ENCODE measurements at regions not wholly inside any gene's neighbourhood (a gene's known extent, or its start where the extent isn't known, plus 50 kb on each side); places are given as distances from the start of the nearest gene placed in this dataset.
A peak's percentile ranks its signal among the peaks of the same experiment; 100 is the strongest.

DNA sequence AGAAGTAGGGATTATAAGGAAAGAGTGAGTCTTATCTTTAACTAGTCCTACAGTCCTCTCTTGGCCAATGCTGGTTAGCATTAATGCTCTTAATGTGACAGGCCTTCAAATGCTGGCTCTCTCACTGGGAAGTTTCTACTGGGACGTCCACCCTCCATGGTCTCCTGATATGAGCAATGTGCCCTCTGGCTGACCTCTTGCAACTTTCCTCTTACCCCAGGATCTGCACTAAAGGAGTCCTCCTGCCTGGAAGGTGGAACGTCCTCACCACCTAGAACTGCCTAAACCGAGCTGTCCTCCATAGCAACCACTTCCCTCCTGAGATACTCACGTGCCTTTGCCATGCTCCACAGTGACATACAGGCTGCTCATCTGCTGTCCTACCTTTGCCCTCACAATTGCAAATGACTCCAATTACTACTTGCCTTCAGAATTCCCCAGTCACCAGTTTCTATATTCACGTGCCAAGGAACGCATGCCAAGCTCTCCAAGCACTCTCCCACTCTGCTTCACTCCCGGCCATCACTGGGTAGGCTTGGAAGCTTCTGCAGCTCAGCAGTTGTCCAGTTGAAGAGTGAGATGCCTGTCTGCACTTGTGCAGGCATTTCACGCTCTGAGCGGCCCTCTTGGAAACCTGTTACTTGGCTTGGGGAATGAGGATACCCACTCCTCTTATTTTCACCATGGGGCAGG lies 404.7 kb downstream of the RRAGC start (continued):
- TF ChIP-seq ZNF212 (CRISPR knock-in tag; IDR thresholded peaks at IDR 0.05) (no peak), EP400 (IDR thresholded peaks at IDR 0.05) (no peak)

- TF ChIP-seq HDAC6 (IDR thresholded peaks at IDR 0.05; ENCODE audit: low read depth, low read length) (no peak), SRSF9 (IDR thresholded peaks at IDR 0.05; ENCODE audit: borderline replicate concordance, low read depth, low read length) (no peak), ZEB2 (IDR thresholded peaks at IDR 0.05) (no peak), HNRNPK (IDR thresholded peaks at IDR 0.05; ENCODE audit: low read depth, low read length, poor library complexity, severe bottlenecking) (no peak), KLF1 (tag; IDR thresholded peaks at IDR 0.05) (no peak), DIDO1 (tag; IDR thresholded peaks at IDR 0.05; ENCODE audit: low read depth) (no peak), KLF10 (CRISPR knock-in tag; IDR thresholded peaks at IDR 0.05) (no peak), HDGF (IDR thresholded peaks at IDR 0.05) (no peak), NCOR1 (IDR thresholded peaks at IDR 0.05) (no peak), HNRNPUL1 (IDR thresholded peaks at IDR 0.05; ENCODE audit: low read length) (no peak)
- TF ChIP-seq, protein P1, sequence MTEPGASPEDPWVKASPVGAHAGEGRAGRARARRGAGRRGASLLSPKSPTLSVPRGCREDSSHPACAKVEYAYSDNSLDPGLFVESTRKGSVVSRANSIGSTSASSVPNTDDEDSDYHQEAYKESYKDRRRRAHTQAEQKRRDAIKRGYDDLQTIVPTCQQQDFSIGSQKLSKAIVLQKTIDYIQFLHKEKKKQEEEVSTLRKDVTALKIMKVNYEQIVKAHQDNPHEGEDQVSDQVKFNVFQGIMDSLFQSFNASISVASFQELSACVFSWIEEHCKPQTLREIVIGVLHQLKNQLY (CRISPR knock-in tag; conservative IDR thresholded peaks at IDR 0.05), result no peak
- TF ChIP-seq, protein P2, sequence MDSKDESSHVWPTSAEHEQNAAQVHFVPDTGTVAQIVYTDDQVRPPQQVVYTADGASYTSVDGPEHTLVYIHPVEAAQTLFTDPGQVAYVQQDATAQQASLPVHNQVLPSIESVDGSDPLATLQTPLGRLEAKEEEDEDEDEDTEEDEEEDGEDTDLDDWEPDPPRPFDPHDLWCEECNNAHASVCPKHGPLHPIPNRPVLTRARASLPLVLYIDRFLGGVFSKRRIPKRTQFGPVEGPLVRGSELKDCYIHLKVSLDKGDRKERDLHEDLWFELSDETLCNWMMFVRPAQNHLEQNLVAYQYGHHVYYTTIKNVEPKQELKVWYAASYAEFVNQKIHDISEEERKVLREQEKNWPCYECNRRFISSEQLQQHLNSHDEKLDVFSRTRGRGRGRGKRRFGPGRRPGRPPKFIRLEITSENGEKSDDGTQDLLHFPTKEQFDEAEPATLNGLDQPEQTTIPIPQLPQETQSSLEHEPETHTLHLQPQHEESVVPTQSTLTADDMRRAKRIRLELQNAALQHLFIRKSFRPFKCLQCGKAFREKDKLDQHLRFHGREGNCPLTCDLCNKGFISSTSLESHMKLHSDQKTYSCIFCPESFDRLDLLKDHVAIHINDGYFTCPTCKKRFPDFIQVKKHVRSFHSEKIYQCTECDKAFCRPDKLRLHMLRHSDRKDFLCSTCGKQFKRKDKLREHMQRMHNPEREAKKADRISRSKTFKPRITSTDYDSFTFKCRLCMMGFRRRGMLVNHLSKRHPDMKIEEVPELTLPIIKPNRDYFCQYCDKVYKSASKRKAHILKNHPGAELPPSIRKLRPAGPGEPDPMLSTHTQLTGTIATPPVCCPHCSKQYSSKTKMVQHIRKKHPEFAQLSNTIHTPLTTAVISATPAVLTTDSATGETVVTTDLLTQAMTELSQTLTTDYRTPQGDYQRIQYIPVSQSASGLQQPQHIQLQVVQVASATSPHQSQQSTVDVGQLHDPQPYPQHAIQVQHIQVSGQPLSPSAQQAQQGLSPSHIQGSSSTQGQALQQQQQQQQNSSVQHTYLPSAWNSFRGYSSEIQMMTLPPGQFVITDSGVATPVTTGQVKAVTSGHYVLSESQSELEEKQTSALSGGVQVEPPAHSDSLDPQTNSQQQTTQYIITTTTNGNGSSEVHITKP (IDR thresholded peaks at IDR 0.05; ENCODE audit: partially characterized antibody), result no peak
- no TSS peak for BruUV-seq (replicated peaks)
- ATAC-seq (peak; percentile 91), DNase-seq (ENCODE audit: extremely low read depth in 1 of 4, low spot score in 3 of 4) (peak; percentile 56 to 72 (median 70)), FAIRE-seq (peak; percentile 83)
- 25% methylated on average over 5 of the region's 5 CpGs for WGBS (ENCODE audit: insufficient coverage, low coverage, missing lambda C conversion rate)
- Histone ChIP-seq H3K27me3 (ENCODE audit: control insufficient read depth in 2 of 2, insufficient read depth in 2 of 2, low read length in 2 of 2) (peaks cover 15 to 62% of the 10 kb centered on the region in 2 experiments), H3K9me3 (replicated peaks; ENCODE audit: control insufficient read depth, insufficient read depth, low read depth, low read length) (no peaks in the 10 kb centered on the region), H3K4me3 (no peak overlapping the region), H4K20me1 (replicated peaks; ENCODE audit: control insufficient read depth, insufficient read depth, low read length) (no peaks in the 10 kb centered on the region), H3K36me3 (ENCODE audit: control insufficient read depth, insufficient read depth, low read length) (no peaks in the 10 kb centered on the region), H3K79me2 (ENCODE audit: control insufficient read depth, insufficient read depth, low read length) (no peaks in the 10 kb centered on the region), H3K27ac (ENCODE audit: extremely low read depth, low read depth, low read length) (no peak overlapping the region), H3K4me2 (ENCODE audit: insufficient read depth, low read length) (no peak overlapping the region), H3K9ac (ENCODE audit: insufficient read depth in 1 of 2, low read depth in 2 of 2, low read length in 2 of 2) (no peak overlapping the region), H3K9me1 (ENCODE audit: control insufficient read depth, insufficient read depth, low read length) (no peaks in the 10 kb centered on the region), H2AFZ (ENCODE audit: low read depth, low read length) (no peak overlapping the region), H3K4me1 (replicated peaks in 1 of 2; ENCODE audit: control insufficient read depth in 2 of 2, insufficient read depth in 2 of 2, low read length in 2 of 2) (no peaks in the 10 kb centered on the region)
- CTCF ChIA-PET (ENCODE audit: low intra/inter-chr PET ratio), result no interaction called here
- intact Hi-C loops (cut with micrococcal nuclease) (no loop called here), in situ Hi-C loops (cut with MboI) (no loop called here)
- POLR2A ChIA-PET, result no interaction called here
These were observed 405.3 kb downstream of the RRAGC start for GRCh38 chr1:38454236-38454635.

All from K562 (cell line).